H9 (cell line): ENCODE measurements at regions not wholly inside any gene's neighbourhood (a gene's known extent, or its start where the extent isn't known, plus 50 kb on each side); places are given as distances from the start of the nearest gene placed in this dataset.

ENCODE experiments used
- DNase-seq: peaks from one replicate; pipeline ENCODE4 v3.0.0-alpha.2; 2017
- H2AFZ ChIP-seq: one replicate; pipeline ENCODE4 v1.6.1; 2013; ENCODE audit warnings: mild to moderate bottlenecking, low read length, control low read depth, moderate library complexity
- H2AK5ac ChIP-seq: 2 replicates; pipeline ENCODE4 v1.6.1; 2013; ENCODE audit warnings: low read length, control low read depth, mixed read lengths; ENCODE audit not compliant: insufficient read length
- H2BK120ac ChIP-seq: one replicate; pipeline ENCODE4 v1.6.1; 2013; ENCODE audit warnings: low read depth, mild to moderate bottlenecking, low read length, control low read depth, inconsistent platforms; ENCODE audit not compliant: poor library complexity, severe bottlenecking
- H2BK12ac ChIP-seq: 2 replicates; pipeline ENCODE4 v1.6.1; 2013; ENCODE audit warnings: low read length, control low read depth, mixed read lengths, low read depth; ENCODE audit not compliant: insufficient read length
- H2BK15ac ChIP-seq: 2 replicates; pipeline ENCODE4 v1.6.1; 2013; ENCODE audit warnings: low read depth, low read length, control low read depth
- H2BK20ac ChIP-seq: one replicate; pipeline ENCODE4 v1.6.1; 2013; ENCODE audit warnings: low read depth, mild to moderate bottlenecking, low read length, control low read depth, inconsistent platforms; ENCODE audit not compliant: poor library complexity, severe bottlenecking
- H2BK5ac ChIP-seq: 2 replicates; pipeline ENCODE4 v1.6.1; 2013; ENCODE audit warnings: low read length, control low read depth, mixed read lengths; ENCODE audit not compliant: insufficient read length
- H3K14ac ChIP-seq: 2 replicates; pipeline ENCODE4 v1.6.1; 2013; ENCODE audit warnings: low read length, control low read depth; ENCODE audit not compliant: insufficient read depth
- H3K18ac ChIP-seq: 2 replicates; pipeline ENCODE4 v1.6.1; 2013; ENCODE audit warnings: low read depth, mild to moderate bottlenecking, mixed read lengths, low read length, control low read depth; ENCODE audit not compliant: insufficient read length
- H3K23ac ChIP-seq: 2 replicates; pipeline ENCODE4 v1.6.1; 2013; ENCODE audit warnings: low read length, control low read depth, mixed read lengths, low read depth; ENCODE audit not compliant: insufficient read length
- H3K23me2 ChIP-seq: 2 replicates; pipeline ENCODE4 v1.6.1; 2013; ENCODE audit warnings: low read depth, mild to moderate bottlenecking, mixed read lengths, low read length, control low read depth; ENCODE audit not compliant: insufficient read length, poor library complexity, severe bottlenecking
- H3K27ac ChIP-seq: 2 replicates; pipeline ENCODE4 v1.5.1; 2013; ENCODE audit warnings: low read length, control low read depth, mixed read lengths, low read depth; ENCODE audit not compliant: insufficient read length
- H3K27me3 ChIP-seq: 2 replicates; pipeline ENCODE4 v1.6.1; 2013; ENCODE audit warnings: low read length, control low read depth, inconsistent platforms; ENCODE audit not compliant: insufficient read depth
- H3K4ac ChIP-seq: 2 replicates; pipeline ENCODE4 v1.6.1; 2013; ENCODE audit warnings: low read depth, mild to moderate bottlenecking, control low read depth, inconsistent platforms, low read length, moderate library complexity
- H3K4me1 ChIP-seq: 2 replicates; pipeline ENCODE4 v1.6.1; 2013; ENCODE audit warnings: low read length, control low read depth, inconsistent platforms; ENCODE audit not compliant: insufficient read depth
- H3K4me2 ChIP-seq: 2 replicates; pipeline ENCODE4 v1.6.1; 2013; ENCODE audit warnings: low read length, control low read depth, mixed read lengths; ENCODE audit not compliant: insufficient read length, insufficient read depth
- H3K56ac ChIP-seq: 2 replicates; pipeline ENCODE4 v1.6.1; 2013; ENCODE audit warnings: low read depth, mild to moderate bottlenecking, mixed read lengths, low read length, control low read depth; ENCODE audit not compliant: insufficient read length
- H3K79me1 ChIP-seq: 2 replicates; pipeline ENCODE4 v1.6.1; 2013; ENCODE audit warnings: low read depth, mild to moderate bottlenecking, moderate library complexity, low read length, control low read depth, inconsistent platforms; ENCODE audit not compliant: insufficient read depth, poor library complexity, severe bottlenecking
- H3K79me2 ChIP-seq: 2 replicates; pipeline ENCODE4 v1.6.1; 2013; ENCODE audit warnings: low read length, control low read depth, inconsistent platforms; ENCODE audit not compliant: insufficient read depth
- H3K9ac ChIP-seq: 2 replicates; pipeline ENCODE4 v1.6.1; 2013; ENCODE audit warnings: low read length, control low read depth, mixed read lengths; ENCODE audit not compliant: insufficient read length; ENCODE audit errors: extremely low read depth
- H3K9me3 ChIP-seq: one replicate; pipeline ENCODE4 v1.6.1; 2013; ENCODE audit warnings: low read depth, low read length, inconsistent platforms; ENCODE audit not compliant: control insufficient read depth
- H3T11ph ChIP-seq: one replicate; pipeline ENCODE4 v1.6.1; 2013; ENCODE audit warnings: mild to moderate bottlenecking, low read length, control low read depth, inconsistent platforms
- H4K20me1 ChIP-seq: one replicate; pipeline ENCODE4 v1.6.1; 2013; ENCODE audit not compliant: control insufficient read depth, insufficient read length, insufficient read depth
- H4K5ac ChIP-seq: 2 replicates; pipeline ENCODE4 v1.6.1; 2013; ENCODE audit warnings: low read depth, mild to moderate bottlenecking, mixed read lengths, low read length, control low read depth; ENCODE audit not compliant: insufficient read length
- H4K8ac ChIP-seq: replicated peaks from 2 replicates; pipeline ENCODE4 v1.6.1; 2013; ENCODE audit warnings: low read length, control low read depth, mixed read lengths, low read depth; ENCODE audit not compliant: insufficient read length
- H4K91ac ChIP-seq: 2 replicates; pipeline ENCODE4 v1.6.1; 2013; ENCODE audit warnings: low read depth, mild to moderate bottlenecking, moderate library complexity, mixed read lengths, low read length, control low read depth; ENCODE audit not compliant: insufficient read length
- H3K27ac Mint-ChIP-seq, 3 experiments: 2 replicates in 2 of 3; 3 replicates in 1 of 3; pipeline ENCODE4 v1.8.0; 2020 to 2021; ENCODE audit warnings: mixed read lengths in 3 of 3, mild to moderate bottlenecking in 1 of 3, moderate library complexity in 1 of 3
- H3K27me3 Mint-ChIP-seq: 2 replicates; pipeline ENCODE4 v1.8.0; 2021; ENCODE audit warnings: low read depth, mild to moderate bottlenecking, moderate library complexity, mixed read lengths
- H3K36me3 Mint-ChIP-seq, 3 experiments: 2 replicates in 2 of 3; 3 replicates in 1 of 3; pipeline ENCODE4 v1.8.0; 2020 to 2021; ENCODE audit warnings: low read depth in 3 of 3, mixed read lengths in 3 of 3; ENCODE audit not compliant: insufficient read depth in 1 of 3
- H3K4me1 Mint-ChIP-seq, 2 experiments: 2 replicates each; pipeline ENCODE4 v1.8.0; 2020; ENCODE audit warnings: mixed read lengths in 2 of 2
- H3K4me3 Mint-ChIP-seq, 2 experiments: 2 replicates in 1 of 2; 3 replicates in 1 of 2; pipeline ENCODE4 v1.8.0; 2020 to 2021; ENCODE audit warnings: mild to moderate bottlenecking in 2 of 2, mixed read lengths in 2 of 2, moderate library complexity in 1 of 2
- H3K9me3 Mint-ChIP-seq, 2 experiments: 2 replicates in 1 of 2; 3 replicates in 1 of 2; pipeline ENCODE4 v1.8.0; 2020; ENCODE audit warnings: mild to moderate bottlenecking in 2 of 2, mixed read lengths in 2 of 2, moderate library complexity in 1 of 2
- CTCF ChIP-seq: fragments of 200-600 bp; sonication (generic); conservative IDR thresholded peaks from 3 replicates; pipeline ENCODE4 v1.8.0; 2021; ENCODE audit warnings: antibody characterized with exemption, mild to moderate bottlenecking
- WGBS: extraction: QIAGEN DNeasy Blood & Tissue Kit; methylation state at CpG from one replicate; pipeline ENCODE4 v1.1.7; 2013; ENCODE audit warnings: missing lambda C conversion rate, low lambda C conversion rate, mixed read lengths; ENCODE audit not compliant: insufficient read length; ENCODE audit errors: extremely low coverage; 5-methylcytosine and 5-hydroxymethylcytosine counted together

GRCh38 chr2:176542476-176542875, 273.2 kb downstream of the MTX2 start:
- no peaks in the 10 kb centered on the region for H3K36me3 Mint-ChIP-seq
- no peak overlapping the region for H3K27ac ChIP-seq

More at GRCh38 chr2:176542476-176542875, 273.2 kb downstream of the MTX2 start:
- no peak for TF ChIP-seq CTCF
- no peak overlapping the region for H3K27ac Mint-ChIP-seq
- Histone ChIP-seq H2BK20ac (no peak overlapping the region), H2AFZ (no peak overlapping the region), H3K56ac (no peak overlapping the region), H3K23me2 (no peaks in the 10 kb centered on the region), H3K18ac (no peak overlapping the region), H2BK15ac (no peak overlapping the region), H3K4me1 (no peaks in the 10 kb centered on the region), H3K79me2 (no peaks in the 10 kb centered on the region), H2BK5ac (no peak overlapping the region), H3K79me1 (no peaks in the 10 kb centered on the region), H2AK5ac (no peak overlapping the region), H3T11ph (no peak overlapping the region), H4K8ac (no peak overlapping the region), H4K20me1 (no peaks in the 10 kb centered on the region), H3K14ac (no peak overlapping the region), H3K4ac (no peak overlapping the region), H4K91ac (no peak overlapping the region), H3K4me2 (no peak overlapping the region), H2BK12ac (no peak overlapping the region), H3K9me3 (no peaks in the 10 kb centered on the region), H2BK120ac (no peak overlapping the region), H3K23ac (no peak overlapping the region), H4K5ac (no peak overlapping the region), H3K9ac (no peak overlapping the region), H3K27me3 (no peaks in the 10 kb centered on the region; the same call in 1 of the 2 replicates)
- no CpG with 5 or more reads among the region's 1 CpG for WGBS
- H3K4me3 Mint-ChIP-seq: no peak overlapping the region
- H3K4me1 Mint-ChIP-seq: no peaks in the 10 kb centered on the region
- no peaks in the 10 kb centered on the region for H3K9me3 Mint-ChIP-seq
- peaks cover 26% of the 10 kb centered on the region for H3K27me3 Mint-ChIP-seq
- DNase-seq: no peak
